NCI-H460 (cell line): ENCODE measurements at regions not wholly inside any gene's neighbourhood (a gene's known extent, or its start where the extent isn't known, plus 50 kb on each side); places are given as distances from the start of the nearest gene placed in this dataset.

Source experiments
- DNase-seq: peaks from one replicate; pipeline ENCODE4 v3.0.0-alpha.2; 2016; ENCODE audit warnings: low read depth; ENCODE audit errors: extremely low read depth

- DNase-seq = no peak
Measured at GRCh38 chr10:130230036-130230435, 93.8 kb downstream of the GLRX3 start.

GRCh38 chr10:130230611-130231010, 94.4 kb downstream of the GLRX3 start:
- DNase-seq = no peak

GRCh38 chr10:130231251-130231741, 95.1 kb downstream of the GLRX3 start:
- no peak for DNase-seq

GRCh38 chr10:130232166-130233034, 96.2 kb downstream of the GLRX3 start:
- no peak for DNase-seq

GRCh38 chr10:130233035-130233360, 96.8 kb downstream of the GLRX3 start:
- no peak for DNase-seq

- no peak for DNase-seq
Measured at GRCh38 chr10:130233426-130233825, 97.2 kb downstream of the GLRX3 start.

GRCh38 chr10:130234171-130234965, 98.2 kb downstream of the GLRX3 start:
- no peak for DNase-seq

- no peak for DNase-seq
Measured at GRCh38 chr10:130236711-130237110, 100.5 kb downstream of the GLRX3 start.

- no peak for DNase-seq
Measured at GRCh38 chr10:130240409-130240808, 104.2 kb downstream of the GLRX3 start.

GRCh38 chr10:130242513-130242912, 106.3 kb downstream of the GLRX3 start:
- DNase-seq = no peak

GRCh38 chr10:130243015-130243414, 106.8 kb downstream of the GLRX3 start:
- no peak for DNase-seq

GRCh38 chr10:130244031-130244927, 108.1 kb downstream of the GLRX3 start:
- no peak for DNase-seq

- DNase-seq = no peak
Measured at GRCh38 chr10:130244928-130245495, 108.8 kb downstream of the GLRX3 start.

- no peak for DNase-seq
Measured at GRCh38 chr10:130246113-130246512, 109.9 kb downstream of the GLRX3 start.

- no peak for DNase-seq
Measured at GRCh38 chr10:130250127-130250526, 113.9 kb downstream of the GLRX3 start.

- DNase-seq = no peak
Measured at GRCh38 chr10:130251766-130252165, 115.6 kb downstream of the GLRX3 start.

- DNase-seq = no peak
Measured at GRCh38 chr10:130254243-130254642, 118.1 kb downstream of the GLRX3 start.

- no peak for DNase-seq
Measured at GRCh38 chr10:130254662-130255061, 118.5 kb downstream of the GLRX3 start.

- no peak for DNase-seq
Measured at GRCh38 chr10:130255777-130256176, 119.6 kb downstream of the GLRX3 start.

- no peak for DNase-seq
Measured at GRCh38 chr10:130257897-130258296, 121.7 kb downstream of the GLRX3 start.
